GM19372 (cell line): ENCODE measurements at regions not wholly inside any gene's neighbourhood (a gene's known extent, or its start where the extent isn't known, plus 50 kb on each side); places are given as distances from the start of the nearest gene placed in this dataset.
"Not testable (repeated sequence)": the region's sequence is repeated elsewhere in the genome, so short reads cannot be mapped to it uniquely, and the experiment has no call there.

Source experiments
- ATAC-seq: cut with Tn5 transposase; IDR thresholded peaks from one replicate; pipeline ENCODE4 v1.9.1; 2021; ENCODE audit warnings: mild to moderate bottlenecking, low read depth, moderate library complexity; ENCODE audit not compliant: unreplicated experiment

DNA sequence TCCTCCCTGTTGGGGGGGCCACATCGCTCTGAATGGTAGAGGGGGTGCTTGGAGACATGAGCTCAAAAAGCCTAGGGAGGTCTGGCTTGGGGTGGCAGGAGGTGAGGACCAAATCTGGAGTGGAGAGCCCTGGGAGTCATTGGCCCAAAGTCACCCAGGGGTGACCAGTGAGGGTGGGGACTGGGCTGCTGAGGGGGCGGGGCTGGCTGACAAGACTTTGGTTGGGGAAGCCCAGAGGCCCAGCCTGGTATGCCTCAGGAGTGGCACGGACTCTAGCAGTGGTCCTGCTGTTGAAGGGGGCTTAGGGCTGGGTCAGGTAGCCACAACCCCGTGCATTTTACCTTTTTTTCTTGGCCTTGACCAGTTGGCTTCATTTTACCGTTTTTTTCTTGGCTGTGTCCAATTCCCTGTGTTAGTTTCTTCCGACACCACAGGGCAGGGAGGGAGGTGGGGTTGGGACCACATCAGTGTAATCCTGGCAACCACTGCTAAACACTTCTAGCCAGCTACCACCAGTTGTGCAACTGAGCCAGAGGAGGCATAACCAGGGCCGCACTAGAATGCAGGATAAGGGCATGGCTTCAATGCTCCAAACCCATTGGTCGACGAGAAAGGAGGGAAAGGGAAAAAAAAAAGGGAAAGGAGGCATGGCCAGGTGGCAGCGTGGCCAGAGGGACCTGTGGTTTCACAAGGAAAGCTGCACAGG is 105.3 kb upstream of the C2CD4B start:
- no peak for ATAC-seq

DNA sequence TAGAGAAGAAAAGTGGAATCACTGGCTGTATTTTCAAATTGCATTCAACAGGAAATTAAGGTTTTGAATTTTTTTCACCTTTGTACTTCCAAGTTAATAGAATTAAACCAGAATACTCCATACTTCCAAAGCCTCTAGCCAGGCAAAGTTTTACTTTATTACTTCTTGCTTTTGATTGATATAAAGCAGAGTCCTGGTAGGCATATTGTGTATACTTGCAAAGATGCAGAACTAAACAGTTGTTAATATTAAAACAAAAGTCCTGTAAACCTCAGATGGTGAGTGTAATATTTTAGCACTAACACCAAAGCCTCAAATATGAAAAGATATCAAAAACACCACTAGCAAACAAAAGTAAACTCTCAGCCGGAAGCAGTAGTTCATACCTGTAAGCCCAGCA is 107.2 kb upstream of the C2CD4B start:
- no peak for ATAC-seq

DNA sequence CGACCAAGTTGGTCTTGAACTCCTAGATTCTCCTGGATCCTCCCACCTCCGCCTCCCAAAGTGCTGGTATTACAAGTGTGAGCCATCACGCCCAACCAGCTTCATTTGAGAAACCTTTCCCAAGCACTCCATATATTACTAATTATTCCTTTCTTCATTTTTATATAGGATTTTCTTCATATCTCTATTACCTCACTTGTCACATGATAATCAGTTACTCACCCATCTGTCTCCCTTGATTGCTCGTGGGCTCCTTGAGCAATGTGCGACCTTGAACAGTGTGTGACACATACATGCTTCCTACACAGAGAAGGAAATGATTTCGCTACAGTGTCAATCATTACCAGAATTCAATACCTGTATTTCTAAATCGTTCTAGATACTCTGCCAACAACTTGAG is 110.7 kb upstream of the C2CD4B start:
- ATAC-seq, result no peak

DNA sequence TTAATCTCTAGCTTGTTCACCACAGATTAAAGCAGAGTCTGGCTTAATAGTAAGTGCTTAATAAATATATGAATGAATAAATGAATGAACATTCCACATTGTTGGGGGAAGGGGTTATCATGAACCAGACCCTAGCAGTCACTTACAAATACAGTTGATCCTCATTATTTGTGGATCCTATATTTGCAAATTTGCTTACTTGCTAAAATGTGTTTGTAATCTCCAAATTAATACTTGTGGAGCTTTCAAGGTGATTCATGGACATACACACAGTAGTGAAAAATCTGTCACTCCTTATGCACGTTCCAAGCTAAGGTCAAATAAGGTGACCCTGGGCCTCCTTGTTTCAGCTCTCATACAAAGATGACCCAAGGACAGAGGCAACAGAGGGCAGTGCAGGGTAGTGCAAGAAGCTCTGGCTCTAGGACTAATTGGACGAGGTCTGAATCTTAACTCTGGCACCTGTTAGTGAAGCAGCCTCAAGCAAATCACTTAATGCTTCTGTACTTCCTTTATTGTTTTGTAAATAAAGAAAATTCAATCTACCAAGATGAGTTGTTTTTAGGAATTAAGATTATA is 112.8 kb upstream of the C2CD4B start:
- ATAC-seq, result no peak

- ATAC-seq, result no peak
These were observed 113.4 kb upstream of the C2CD4B start for GRCh38 chr15:62278534-62278933.

- ATAC-seq, result no peak
These were observed 114.0 kb upstream of the C2CD4B start for GRCh38 chr15:62279041-62279440.

DNA sequence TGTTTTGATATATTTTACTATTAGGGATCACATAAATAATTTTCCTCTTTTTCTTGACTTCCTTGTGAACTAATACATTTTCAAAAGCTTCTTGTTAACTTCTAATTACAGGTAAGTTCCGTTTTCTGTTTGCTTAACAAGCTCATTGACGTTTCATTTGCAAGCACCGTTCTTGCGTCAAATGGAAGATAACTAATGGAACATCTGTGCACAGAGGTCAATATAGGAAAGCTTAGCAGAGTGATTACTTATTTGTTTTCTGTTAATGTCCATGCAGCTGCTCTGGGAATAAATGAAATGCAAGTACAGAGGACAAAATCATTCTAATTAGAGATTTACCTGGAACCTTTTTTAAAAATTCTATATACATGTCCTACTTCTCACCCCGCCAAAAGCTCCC is 115.5 kb upstream of the C2CD4B start:
- no peak for ATAC-seq

DNA sequence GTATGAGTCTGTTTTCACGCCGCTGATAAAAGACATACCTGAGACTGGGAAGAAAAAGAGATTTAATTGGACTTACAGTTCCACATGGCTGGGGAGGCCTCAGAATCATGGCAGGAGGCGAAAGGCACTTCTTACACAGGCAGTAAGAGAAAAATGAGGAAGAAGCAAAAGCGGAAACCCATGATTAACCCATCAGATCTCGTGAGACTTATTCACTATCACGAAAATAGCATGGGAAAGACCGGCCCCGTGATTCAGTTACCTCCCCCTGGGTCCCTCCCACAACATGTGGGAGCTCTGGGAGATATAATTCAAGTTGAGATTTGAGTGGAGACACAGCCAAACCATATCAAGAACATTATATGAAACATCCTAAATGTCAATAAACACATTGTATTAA is 116.7 kb upstream of the C2CD4B start:
- ATAC-seq, result not testable (repeated sequence)

- no peak for ATAC-seq
These were observed 122.2 kb upstream of the C2CD4B start for GRCh38 chr15:62287066-62287857.

DNA sequence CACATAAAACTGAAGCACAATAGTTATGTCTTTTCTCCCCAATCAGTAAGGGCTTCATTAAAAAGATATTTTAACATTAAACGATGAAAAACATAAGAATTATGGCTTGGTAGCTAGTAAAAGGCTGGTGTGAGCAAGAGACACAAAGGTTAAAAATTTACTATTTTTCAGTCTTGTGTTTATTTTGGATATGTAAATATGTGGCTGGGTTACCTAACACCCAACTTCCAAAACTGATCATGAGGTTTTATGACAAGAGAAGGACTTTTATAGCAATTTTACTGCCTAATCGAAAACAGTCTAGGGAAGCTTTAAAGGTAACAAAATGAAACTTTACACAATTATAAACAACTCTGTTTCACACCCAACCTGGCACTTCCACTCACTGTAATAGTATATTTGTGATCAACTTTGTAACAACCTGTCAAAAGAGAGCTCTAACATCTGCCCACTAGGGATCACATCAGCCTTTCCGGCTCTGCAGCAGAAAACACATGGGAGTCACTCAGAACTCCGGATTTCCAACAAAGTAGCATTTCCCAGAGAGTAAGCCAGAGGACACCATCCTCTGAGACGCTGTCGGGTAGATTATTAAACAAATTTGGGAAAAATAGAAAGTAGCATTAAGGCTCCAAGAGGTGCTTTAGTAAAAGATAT is 123.4 kb upstream of the C2CD4B start:
- ATAC-seq, result no peak

- ATAC-seq, result no peak
These were observed 126.2 kb upstream of the C2CD4B start for GRCh38 chr15:62291262-62291661.

DNA sequence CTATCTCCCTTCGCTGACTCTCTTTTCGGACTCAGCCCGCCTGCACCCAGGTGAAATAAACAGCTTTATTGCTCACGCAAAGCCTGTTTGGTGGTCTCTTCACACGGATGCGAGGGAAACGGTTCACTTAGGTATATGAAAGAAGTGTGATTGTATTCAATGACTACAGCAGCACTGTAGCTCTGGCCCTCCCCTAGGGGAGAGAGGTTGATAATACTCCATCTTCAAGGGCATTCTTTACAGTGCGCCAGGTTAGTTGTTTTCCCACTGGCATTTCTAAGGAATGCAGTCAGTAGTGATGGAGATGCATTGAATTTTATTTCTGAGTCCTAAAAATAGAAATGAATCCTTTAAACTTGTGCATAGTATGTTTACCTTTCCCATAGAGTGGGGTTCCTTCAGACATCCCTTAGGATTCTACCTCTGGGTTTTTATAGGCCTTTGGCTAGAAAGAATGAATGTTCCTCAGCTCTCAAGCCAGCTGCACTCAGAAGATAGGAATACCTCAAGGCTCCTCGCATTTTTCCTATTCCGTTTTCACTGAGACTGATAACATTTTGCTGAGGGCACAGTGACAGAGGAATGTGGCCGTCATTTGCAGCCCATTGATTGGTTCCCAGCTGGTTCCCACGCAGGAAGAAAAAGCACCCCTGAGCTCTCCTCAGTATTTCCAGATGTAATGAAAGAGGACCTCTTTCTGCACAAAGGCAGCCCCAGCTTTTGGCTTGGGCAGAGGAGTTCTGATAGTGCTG is 131.8 kb upstream of the C2CD4B start:
- no peak for ATAC-seq

DNA sequence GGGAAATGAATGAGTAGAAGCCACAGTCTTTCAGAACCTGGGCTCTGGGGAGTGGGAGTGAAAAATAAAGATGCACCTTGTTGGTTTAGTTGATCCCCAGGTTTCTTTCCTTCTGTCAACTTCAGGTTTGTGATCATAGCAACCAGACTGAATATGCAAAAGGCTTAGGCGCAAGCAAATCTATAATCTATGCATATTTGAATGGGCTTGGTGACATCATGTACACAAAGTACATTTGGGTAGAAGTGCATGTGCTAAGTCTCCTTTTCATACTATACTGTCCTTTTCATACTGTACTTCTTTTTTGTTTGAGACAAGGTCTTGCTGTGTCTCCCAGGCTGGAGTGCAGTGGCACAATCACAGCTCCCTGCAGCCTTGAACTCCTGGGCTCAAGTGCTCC is 132.4 kb upstream of the C2CD4B start:
- ATAC-seq, result no peak

DNA sequence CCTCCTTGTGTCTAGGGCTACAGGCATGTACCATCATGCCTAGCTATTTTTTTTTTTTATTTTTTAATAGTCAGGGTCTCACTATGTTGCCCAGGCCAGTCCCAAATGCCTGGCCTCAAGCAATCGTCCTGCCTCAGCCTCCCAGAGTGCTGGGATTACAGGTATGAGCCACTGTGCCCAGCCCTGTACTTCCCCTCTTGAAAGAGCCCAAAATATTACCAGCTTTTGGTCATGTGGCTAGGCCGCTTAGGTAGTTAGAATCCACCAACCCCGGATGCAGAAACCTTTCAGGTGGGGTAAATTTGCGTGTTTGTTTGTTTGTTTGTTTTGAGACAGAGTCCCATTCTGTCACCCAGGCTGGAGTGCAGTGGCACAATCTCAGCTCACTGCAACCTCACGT is 132.8 kb upstream of the C2CD4B start:
- no peak for ATAC-seq

DNA sequence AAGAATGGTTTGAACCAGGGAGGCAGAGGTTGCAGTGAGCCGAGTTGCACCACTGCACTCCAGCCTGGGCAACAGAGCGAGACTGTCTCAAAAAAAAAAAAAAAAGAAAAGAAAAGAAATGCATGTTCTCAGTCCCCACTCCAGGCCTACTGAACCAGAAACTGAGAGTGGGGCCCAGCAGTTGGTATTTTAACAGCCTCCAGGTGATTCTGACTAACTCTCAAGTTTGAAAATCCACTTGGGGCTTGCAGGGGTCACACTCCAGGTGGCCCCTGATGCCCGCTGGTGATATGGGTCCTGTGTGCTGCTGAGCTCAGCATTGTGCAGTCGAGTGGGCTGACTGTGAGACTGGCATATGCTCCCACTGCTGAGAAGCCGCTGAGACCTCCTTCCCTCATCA is 133.7 kb upstream of the C2CD4B start:
- no peak for ATAC-seq

- ATAC-seq, result no peak
These were observed 134.5 kb upstream of the C2CD4B start for GRCh38 chr15:62299541-62299940.

DNA sequence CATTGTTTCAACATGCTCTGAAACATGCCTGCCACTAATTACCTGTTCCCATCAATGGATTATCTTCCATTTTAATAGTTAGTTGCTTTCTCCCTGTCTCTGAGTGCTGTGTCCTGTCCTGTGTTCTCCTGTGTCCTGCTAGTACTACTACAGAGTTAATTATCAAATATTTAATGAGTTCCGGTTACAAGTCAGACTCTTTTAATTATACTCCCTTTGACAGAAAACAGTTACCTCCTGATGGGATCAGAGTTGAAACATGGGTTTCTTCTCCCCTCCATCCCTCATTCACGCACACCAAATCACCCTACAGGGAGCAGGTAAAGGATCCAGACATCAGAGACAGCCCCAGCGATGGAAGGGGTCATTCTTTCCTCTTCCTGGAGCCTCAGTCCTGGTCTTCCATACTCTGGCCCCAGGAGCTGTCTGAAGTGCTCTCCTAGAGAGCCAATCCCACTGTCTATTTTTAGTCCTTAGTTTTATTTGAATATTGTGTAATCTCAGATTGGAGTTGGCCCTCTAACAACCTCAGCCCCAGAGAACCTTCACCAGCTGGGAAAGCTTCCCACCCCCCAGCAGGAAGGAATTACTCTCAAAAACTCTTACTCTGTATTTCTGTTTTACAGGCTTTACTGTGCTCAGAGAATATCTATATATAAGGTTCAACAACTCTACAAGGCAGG is 137.0 kb upstream of the C2CD4B start:
- no peak for ATAC-seq

- no peak for ATAC-seq
These were observed 141.9 kb upstream of the C2CD4B start for GRCh38 chr15:62306851-62307504.

GRCh38 chr15:62307551-62307950 is 142.5 kb upstream of the C2CD4B start:
- ATAC-seq, result no peak
